Ishikawa (cell line): ENCODE measurements at regions not wholly inside any gene's neighbourhood (a gene's known extent, or its start where the extent isn't known, plus 50 kb on each side); places are given as distances from the start of the nearest gene placed in this dataset.

Source experiments
- CEBPB ChIP-seq: IDR thresholded peaks from 2 replicates; pipeline ENCODE4 v1.6.1; 2012
- CREB1 ChIP-seq: IDR thresholded peaks from 2 replicates; pipeline ENCODE4 v1.6.1; 2012; ENCODE audit warnings: low read depth
- EGR1 ChIP-seq: IDR thresholded peaks from 2 replicates; pipeline ENCODE4 v1.6.1; 2012
- EP300 ChIP-seq: IDR thresholded peaks from 2 replicates; pipeline ENCODE4 v1.6.1; 2012; ENCODE audit warnings: borderline replicate concordance
- FOXM1 ChIP-seq: IDR thresholded peaks from 2 replicates; pipeline ENCODE4 v1.6.1; 2012; ENCODE audit warnings: low read depth, borderline replicate concordance
- NFIC ChIP-seq: IDR thresholded peaks from 2 replicates; pipeline ENCODE4 v1.6.1; 2012
- RAD21 ChIP-seq: IDR thresholded peaks from 2 replicates; pipeline ENCODE4 v1.6.1; 2012; ENCODE audit warnings: low read depth
- TAF1 ChIP-seq: IDR thresholded peaks from 2 replicates; pipeline ENCODE4 v1.6.1; 2012; ENCODE audit warnings: low read depth, mild to moderate bottlenecking
- TCF12 ChIP-seq: IDR thresholded peaks from 2 replicates; pipeline ENCODE4 v1.6.1; 2012; ENCODE audit warnings: low read depth
- TEAD4 ChIP-seq: IDR thresholded peaks from 2 replicates; pipeline ENCODE4 v1.6.1; 2012
- YY1 ChIP-seq: IDR thresholded peaks from 2 replicates; pipeline ENCODE4 v1.6.1; 2012; ENCODE audit warnings: low read depth
- ZBTB7A ChIP-seq: IDR thresholded peaks from 2 replicates; pipeline ENCODE4 v1.6.1; 2012; ENCODE audit warnings: low read depth
- TF ChIP-seq, protein P1 (sequence below): IDR thresholded peaks from 2 replicates; pipeline ENCODE4 v1.6.1; 2012
- TF ChIP-seq, protein P2 (sequence below): IDR thresholded peaks from 2 replicates; pipeline ENCODE4 v1.6.1; 2012; ENCODE audit warnings: low read depth, mild to moderate bottlenecking
- TF ChIP-seq, protein P3 (sequence below): IDR thresholded peaks from 2 replicates; pipeline ENCODE4 v1.6.1; 2012

DNA sequence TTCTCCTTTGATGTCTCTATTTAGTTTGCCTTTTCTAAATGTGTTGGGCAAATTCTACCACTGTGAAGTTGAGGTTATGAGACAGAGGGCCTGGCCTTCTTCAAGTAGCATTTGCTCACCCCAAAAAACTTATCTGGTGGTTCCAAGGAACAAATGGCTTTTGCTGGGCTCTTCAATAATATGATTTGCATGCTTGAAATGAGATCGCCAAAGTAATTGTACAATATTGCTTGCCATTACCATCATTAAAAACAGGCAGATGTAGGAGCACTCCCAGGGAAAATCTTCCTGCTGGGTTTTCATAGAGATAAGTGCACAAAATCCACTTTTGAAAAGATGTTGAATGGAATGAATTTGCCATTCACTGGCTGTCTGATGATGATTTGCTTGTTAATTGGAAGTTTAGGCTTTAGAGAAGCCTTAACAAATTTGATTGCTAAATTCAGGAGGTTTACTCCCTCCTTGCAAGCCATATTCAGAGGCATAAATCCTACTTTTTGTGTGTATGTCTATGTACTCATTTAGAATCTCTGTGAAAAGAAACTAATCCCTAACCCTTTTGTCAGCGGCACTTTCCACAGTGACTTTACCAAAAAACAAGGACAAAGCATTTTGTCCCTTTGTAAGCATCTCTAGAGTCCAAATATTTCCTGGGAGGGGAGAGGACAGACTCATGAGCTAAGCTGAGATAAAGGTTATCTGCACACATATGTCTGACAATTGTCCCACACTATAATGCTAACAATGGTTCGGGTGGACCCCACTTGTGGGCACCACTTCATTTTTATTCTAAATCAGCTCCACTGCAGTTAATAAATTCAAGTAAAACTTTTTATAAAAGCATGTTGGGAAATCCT lies 240.8 kb upstream of the PIK3C3 start:
- TF ChIP-seq TEAD4, result no peak
- no peak for TF ChIP-seq FOXM1
- TF ChIP-seq, protein P1, sequence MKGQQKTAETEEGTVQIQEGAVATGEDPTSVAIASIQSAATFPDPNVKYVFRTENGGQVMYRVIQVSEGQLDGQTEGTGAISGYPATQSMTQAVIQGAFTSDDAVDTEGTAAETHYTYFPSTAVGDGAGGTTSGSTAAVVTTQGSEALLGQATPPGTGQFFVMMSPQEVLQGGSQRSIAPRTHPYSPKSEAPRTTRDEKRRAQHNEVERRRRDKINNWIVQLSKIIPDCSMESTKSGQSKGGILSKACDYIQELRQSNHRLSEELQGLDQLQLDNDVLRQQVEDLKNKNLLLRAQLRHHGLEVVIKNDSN, result no peak
- no peak for TF ChIP-seq EGR1
- TF ChIP-seq ZBTB7A, result no peak
- no peak for TF ChIP-seq RAD21
- no peak for TF ChIP-seq NFIC
- no peak for TF ChIP-seq CREB1
- no peak for TF ChIP-seq TCF12
- no peak for TF ChIP-seq CEBPB
- TF ChIP-seq, protein P2, sequence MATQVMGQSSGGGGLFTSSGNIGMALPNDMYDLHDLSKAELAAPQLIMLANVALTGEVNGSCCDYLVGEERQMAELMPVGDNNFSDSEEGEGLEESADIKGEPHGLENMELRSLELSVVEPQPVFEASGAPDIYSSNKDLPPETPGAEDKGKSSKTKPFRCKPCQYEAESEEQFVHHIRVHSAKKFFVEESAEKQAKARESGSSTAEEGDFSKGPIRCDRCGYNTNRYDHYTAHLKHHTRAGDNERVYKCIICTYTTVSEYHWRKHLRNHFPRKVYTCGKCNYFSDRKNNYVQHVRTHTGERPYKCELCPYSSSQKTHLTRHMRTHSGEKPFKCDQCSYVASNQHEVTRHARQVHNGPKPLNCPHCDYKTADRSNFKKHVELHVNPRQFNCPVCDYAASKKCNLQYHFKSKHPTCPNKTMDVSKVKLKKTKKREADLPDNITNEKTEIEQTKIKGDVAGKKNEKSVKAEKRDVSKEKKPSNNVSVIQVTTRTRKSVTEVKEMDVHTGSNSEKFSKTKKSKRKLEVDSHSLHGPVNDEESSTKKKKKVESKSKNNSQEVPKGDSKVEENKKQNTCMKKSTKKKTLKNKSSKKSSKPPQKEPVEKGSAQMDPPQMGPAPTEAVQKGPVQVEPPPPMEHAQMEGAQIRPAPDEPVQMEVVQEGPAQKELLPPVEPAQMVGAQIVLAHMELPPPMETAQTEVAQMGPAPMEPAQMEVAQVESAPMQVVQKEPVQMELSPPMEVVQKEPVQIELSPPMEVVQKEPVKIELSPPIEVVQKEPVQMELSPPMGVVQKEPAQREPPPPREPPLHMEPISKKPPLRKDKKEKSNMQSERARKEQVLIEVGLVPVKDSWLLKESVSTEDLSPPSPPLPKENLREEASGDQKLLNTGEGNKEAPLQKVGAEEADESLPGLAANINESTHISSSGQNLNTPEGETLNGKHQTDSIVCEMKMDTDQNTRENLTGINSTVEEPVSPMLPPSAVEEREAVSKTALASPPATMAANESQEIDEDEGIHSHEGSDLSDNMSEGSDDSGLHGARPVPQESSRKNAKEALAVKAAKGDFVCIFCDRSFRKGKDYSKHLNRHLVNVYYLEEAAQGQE, result no peak

DNA sequence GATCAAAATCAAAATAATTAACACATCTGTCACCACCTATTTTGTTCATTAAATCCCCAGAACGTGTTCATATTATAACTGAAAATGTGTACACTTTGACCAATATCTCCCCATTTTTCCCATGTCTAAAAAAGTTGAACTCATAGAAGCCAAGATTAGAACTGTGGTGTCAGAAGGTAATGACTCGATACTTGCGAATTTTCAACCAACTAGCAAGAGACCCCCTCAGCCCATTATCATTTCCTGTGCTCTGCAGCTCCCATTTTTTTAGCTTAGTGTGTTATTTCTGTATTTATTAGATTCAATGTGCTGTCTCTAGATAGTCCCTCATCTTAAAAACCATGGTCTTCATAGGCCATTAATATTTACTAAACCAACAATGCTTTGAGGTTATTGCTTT lies 248.7 kb upstream of the PIK3C3 start:
- TF ChIP-seq TAF1 (no peak), NFIC (no peak), ZBTB7A (no peak)

- no peak for TF ChIP-seq TAF1
- TF ChIP-seq TEAD4, result no peak
- TF ChIP-seq EGR1, result no peak
- TF ChIP-seq CREB1, result no peak
- no peak for TF ChIP-seq EP300
- no peak for TF ChIP-seq FOXM1
- TF ChIP-seq, protein P1, result no peak
- TF ChIP-seq TCF12, result no peak
These were observed 251.1 kb upstream of the PIK3C3 start for GRCh38 chr18:41703744-41704530.

GRCh38 chr18:41700416-41700815 lies 254.6 kb upstream of the PIK3C3 start:
- TF ChIP-seq, protein P3, sequence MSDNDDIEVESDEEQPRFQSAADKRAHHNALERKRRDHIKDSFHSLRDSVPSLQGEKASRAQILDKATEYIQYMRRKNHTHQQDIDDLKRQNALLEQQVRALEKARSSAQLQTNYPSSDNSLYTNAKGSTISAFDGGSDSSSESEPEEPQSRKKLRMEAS, result no peak
- no peak for TF ChIP-seq YY1
- TF ChIP-seq CEBPB, result no peak
- no peak for TF ChIP-seq TAF1
- no peak for TF ChIP-seq TCF12
- no peak for TF ChIP-seq TEAD4
- TF ChIP-seq EGR1, result no peak
- TF ChIP-seq RAD21, result no peak
- no peak for TF ChIP-seq FOXM1
- no peak for TF ChIP-seq CREB1
- TF ChIP-seq, protein P2, result no peak
- no peak for TF ChIP-seq NFIC
- TF ChIP-seq EP300, result no peak
- TF ChIP-seq ZBTB7A, result no peak
- TF ChIP-seq, protein P1, result no peak

DNA sequence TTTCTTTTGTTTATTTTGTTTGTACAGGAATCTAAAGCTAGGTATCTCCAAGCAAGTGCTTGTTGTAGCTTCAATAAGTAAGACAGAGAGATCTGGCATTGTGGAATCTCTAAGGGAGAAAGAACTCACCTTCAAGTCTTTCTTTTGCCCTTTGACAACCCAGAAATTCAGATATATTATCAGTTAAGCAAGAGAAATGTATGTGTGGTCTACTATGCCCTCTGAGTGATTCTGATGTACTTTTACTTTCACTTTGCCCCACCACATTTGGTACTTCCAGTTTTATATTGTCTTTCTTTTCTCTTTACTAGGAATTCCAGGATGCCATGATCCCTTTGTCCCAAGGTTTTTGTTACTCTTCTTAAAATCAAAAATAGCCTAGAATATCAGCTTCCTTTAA lies 259.6 kb upstream of the PIK3C3 start:
- TF ChIP-seq TCF12, result no peak
- no peak for TF ChIP-seq CEBPB
- no peak for TF ChIP-seq FOXM1
- no peak for TF ChIP-seq TEAD4
- TF ChIP-seq, protein P2, result no peak
- no peak for TF ChIP-seq TAF1
- no peak for TF ChIP-seq RAD21
- TF ChIP-seq EP300, result no peak
- TF ChIP-seq, protein P1, result no peak
- TF ChIP-seq CREB1, result no peak
